ENCODE measurements at regions not wholly inside any gene's neighbourhood (a gene's known extent, or its start where the extent isn't known, plus 50 kb on each side); places are given as distances from the start of the nearest gene placed in this dataset.

GRCh38 chr1:193520472-193520871 is 334.1 kb upstream of the B3GALT2 start:
- TF ChIP-seq CTCF (IDR thresholded peaks at IDR 0.05; ENCODE audit: low read length) (no peak), EZH2 (IDR thresholded peaks at IDR 0.05; ENCODE audit: borderline replicate concordance, low read length) (no peak)
